Stimulated activated effector memory CD8-positive, alpha-beta T cell treated with anti-CD3 and anti-CD28 coated beads, Interleukin-12 subunit alpha, Interleukin-12 subunit beta, amount 100 ng/mL, for 72 hours (primary cell): ENCODE measurements at regions not wholly inside any gene's neighbourhood (a gene's known extent, or its start where the extent isn't known, plus 50 kb on each side); places are given as distances from the start of the nearest gene placed in this dataset.

Experiments
- ATAC-seq: fragments of 150-1000 bp; cut with Tn5 transposase; 2 replicates; pipeline ENCODE4 v1.10.0; 2021
- DNase-seq, 2 donors: peaks; one replicate each; pipeline ENCODE4 v3.0.0; 2021 to 2022; ENCODE audit warnings: low spot score in 2 of 2
- H3K27ac Mint-ChIP-seq: one replicate; pipeline ENCODE4 v1.8.0; 2022; ENCODE audit warnings: mild to moderate bottlenecking, mixed read lengths
- H3K36me3 Mint-ChIP-seq: one replicate; pipeline ENCODE4 v1.8.0; 2022; ENCODE audit warnings: mild to moderate bottlenecking, mixed read lengths
- H3K4me1 Mint-ChIP-seq: one replicate; pipeline ENCODE4 v1.8.0; 2022; ENCODE audit warnings: mixed read lengths
- H3K4me3 Mint-ChIP-seq: one replicate; pipeline ENCODE4 v1.8.0; 2022; ENCODE audit warnings: mild to moderate bottlenecking, mixed read lengths
- H3K9me3 Mint-ChIP-seq: one replicate; pipeline ENCODE4 v1.8.0; 2022; ENCODE audit warnings: mixed read lengths

DNA sequence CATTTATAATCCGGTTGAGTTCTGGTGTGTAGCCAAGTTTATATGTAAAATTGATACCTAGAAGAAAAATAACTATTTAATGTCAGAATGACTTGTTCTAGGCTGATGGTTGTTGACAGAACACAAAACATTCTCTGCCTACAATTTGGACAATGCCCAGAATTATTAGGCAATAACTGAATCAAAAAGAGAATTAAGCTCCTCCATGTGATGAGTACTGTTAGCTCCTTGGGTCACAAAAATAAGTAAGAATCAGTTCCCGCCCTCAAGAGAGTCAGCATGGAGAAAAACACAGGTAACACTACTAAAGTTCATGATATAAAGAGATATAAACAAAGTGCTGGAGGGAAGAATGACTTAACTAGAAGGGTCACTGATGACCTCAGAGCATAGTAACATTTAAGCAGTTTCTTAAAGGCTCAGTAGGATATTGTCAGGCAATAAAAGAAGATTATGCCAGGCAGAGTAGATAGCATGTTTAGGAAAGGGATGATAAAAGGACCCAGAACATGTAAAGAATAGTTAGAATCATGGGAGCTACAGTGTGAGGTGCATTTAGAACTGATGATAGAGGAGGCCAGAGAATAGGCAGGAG, 200.5 kb upstream of the ACTBL2 start:
- Mint-ChIP-seq H3K36me3 (no peaks in the 10 kb centered on the region), H3K4me3 (no peak overlapping the region), H3K9me3 (no peaks in the 10 kb centered on the region), H3K4me1 (no peaks in the 10 kb centered on the region), H3K27ac (no peak overlapping the region)
- no peak for DNase-seq
- no peak for ATAC-seq

DNA sequence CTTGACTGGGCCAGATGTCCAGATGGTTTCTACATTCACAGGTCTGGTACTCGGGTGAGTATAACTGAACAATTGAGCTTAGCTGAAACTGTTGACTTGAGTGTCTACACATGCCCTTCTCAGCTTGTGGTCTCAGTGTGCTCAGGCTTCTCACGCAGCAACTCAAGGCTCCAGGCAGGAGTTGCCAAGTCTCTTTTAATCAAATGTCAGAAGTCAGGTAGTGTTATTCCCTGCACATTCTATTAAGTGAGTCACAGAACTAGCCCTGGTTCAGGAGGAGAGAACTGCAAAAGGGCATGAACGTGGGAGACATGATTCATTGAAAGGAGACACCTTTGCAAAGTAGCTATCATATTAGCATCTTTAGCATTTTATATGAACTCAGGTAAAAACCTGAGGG, 199.3 kb upstream of the ACTBL2 start:
- Mint-ChIP-seq H3K36me3 (no peaks in the 10 kb centered on the region), H3K4me1 (no peaks in the 10 kb centered on the region), H3K4me3 (no peak overlapping the region), H3K27ac (no peak overlapping the region), H3K9me3 (no peaks in the 10 kb centered on the region)
- ATAC-seq (no peak), DNase-seq (no peak)

DNA sequence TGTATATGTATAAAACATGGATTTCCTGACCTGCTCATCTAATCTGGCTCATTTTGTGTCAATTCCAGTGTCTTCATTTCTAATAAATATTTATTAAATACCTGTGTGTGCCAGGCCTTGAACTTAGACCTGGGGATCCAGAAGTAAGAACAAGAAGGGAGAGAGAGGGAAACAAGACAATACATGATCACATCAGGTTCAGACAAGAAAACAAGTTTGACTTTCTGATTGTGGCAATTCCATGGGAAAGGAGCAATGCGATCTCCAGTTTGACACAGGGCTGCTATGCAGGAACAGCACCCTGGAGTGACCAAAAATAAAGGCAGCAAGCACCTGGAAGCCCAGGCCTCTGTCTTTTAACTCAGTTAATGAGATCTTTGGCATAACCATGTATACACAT, 198.1 kb upstream of the ACTBL2 start:
- no peak for ATAC-seq
- DNase-seq, result no peak
- Mint-ChIP-seq H3K27ac (no peak overlapping the region), H3K4me3 (no peak overlapping the region), H3K4me1 (no peaks in the 10 kb centered on the region), H3K9me3 (no peaks in the 10 kb centered on the region), H3K36me3 (no peaks in the 10 kb centered on the region)

GRCh38 chr5:57677235-57677634, 194.6 kb upstream of the ACTBL2 start:
- H3K36me3 Mint-ChIP-seq, result no peaks in the 10 kb centered on the region
- no peak overlapping the region for H3K27ac Mint-ChIP-seq
- ATAC-seq (no peak), DNase-seq (no peak)
- no peaks in the 10 kb centered on the region for H3K4me1 Mint-ChIP-seq
- no peak overlapping the region for H3K4me3 Mint-ChIP-seq
- H3K9me3 Mint-ChIP-seq, result no peaks in the 10 kb centered on the region

GRCh38 chr5:57676222-57677098, 193.8 kb upstream of the ACTBL2 start:
- ATAC-seq, result no peak
- Mint-ChIP-seq H3K4me3 (no peak overlapping the region), H3K27ac (no peak overlapping the region), H3K36me3 (no peaks in the 10 kb centered on the region), H3K4me1 (no peaks in the 10 kb centered on the region), H3K9me3 (no peaks in the 10 kb centered on the region)
- no peak for DNase-seq

DNA sequence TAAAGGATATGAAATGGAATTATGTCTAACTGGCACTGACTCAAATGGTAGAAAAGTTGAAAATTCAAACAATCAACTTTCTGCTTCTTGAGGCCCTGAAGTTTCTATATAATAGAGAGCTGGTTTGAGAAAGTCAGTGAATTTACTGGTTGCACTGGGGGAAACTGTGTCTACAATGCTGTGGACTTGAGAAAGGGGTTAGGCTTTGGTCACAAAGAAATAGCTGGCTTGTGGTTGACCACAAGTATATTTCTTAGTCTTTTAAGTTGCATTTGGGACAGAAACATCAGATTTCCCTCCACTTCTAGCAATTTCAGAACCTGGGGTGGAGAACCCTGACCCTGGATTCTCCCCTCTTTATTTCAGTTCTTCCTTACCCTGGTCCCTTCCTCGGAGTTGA, 192.6 kb upstream of the ACTBL2 start:
- DNase-seq (no peak), ATAC-seq (no peak)
- no peaks in the 10 kb centered on the region for H3K9me3 Mint-ChIP-seq
- H3K4me1 Mint-ChIP-seq, result no peaks in the 10 kb centered on the region
- no peak overlapping the region for H3K27ac Mint-ChIP-seq
- no peak overlapping the region for H3K4me3 Mint-ChIP-seq
- no peaks in the 10 kb centered on the region for H3K36me3 Mint-ChIP-seq

DNA sequence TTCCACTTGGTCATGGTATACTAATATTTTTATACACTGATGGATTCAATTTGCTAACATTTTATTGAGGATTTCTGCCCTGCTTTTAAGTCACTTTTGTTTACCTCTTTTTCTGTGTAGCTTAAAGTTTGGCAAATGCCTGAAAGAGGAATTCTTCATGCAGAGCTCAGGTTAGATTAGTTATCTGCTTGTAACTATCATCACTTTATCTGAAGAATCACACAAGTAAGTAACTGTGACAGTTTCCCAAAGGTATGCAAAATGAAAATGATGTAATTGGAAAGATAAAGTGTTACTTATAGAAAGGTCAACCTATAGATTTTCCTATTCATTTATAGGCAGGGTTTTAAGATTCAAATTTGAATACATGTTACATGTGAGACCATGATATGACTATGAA, 188.8 kb upstream of the ACTBL2 start:
- Mint-ChIP-seq H3K27ac (no peak overlapping the region), H3K9me3 (no peaks in the 10 kb centered on the region), H3K36me3 (no peaks in the 10 kb centered on the region), H3K4me1 (no peaks in the 10 kb centered on the region), H3K4me3 (no peak overlapping the region)
- ATAC-seq, result no peak
- no peak for DNase-seq

DNA sequence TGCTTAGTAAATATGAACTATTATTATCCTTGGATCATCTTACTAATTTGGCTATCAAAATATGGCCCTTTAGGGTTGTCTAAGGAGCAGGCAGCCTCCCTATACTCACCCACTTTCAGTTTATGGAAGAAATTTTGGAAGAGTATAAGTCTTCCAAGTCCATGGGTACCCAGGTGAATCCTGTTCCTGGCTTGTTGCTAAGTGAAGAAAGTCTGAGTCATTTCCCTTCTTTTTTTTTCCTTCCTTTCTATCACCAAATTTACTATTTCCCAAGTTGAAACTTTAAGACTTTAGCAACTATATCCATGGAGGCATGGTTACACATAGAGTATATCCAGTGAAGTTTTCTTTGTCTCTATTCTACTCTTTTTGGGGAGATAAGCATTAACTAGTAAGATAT, 184.0 kb upstream of the ACTBL2 start:
- ATAC-seq, result no peak
- Mint-ChIP-seq H3K27ac (no peak overlapping the region), H3K9me3 (no peaks in the 10 kb centered on the region)

GRCh38 chr5:57665146-57665936, 182.7 kb upstream of the ACTBL2 start:
- H3K36me3 Mint-ChIP-seq, result no peaks in the 10 kb centered on the region
- no peaks in the 10 kb centered on the region for H3K4me1 Mint-ChIP-seq
- ATAC-seq, result no peak
- DNase-seq, result no peak
- H3K27ac Mint-ChIP-seq, result no peak overlapping the region
- H3K9me3 Mint-ChIP-seq, result no peaks in the 10 kb centered on the region
- no peak overlapping the region for H3K4me3 Mint-ChIP-seq

More for the DNA sequence above, 184.0 kb upstream of the ACTBL2 start:
- DNase-seq, result no peak
- Mint-ChIP-seq H3K36me3 (no peaks in the 10 kb centered on the region), H3K4me3 (no peak overlapping the region), H3K4me1 (no peaks in the 10 kb centered on the region)

GRCh38 chr5:57664700-57665099, 182.1 kb upstream of the ACTBL2 start:
- Mint-ChIP-seq H3K4me1 (no peaks in the 10 kb centered on the region), H3K4me3 (no peak overlapping the region), H3K9me3 (no peaks in the 10 kb centered on the region), H3K36me3 (no peaks in the 10 kb centered on the region), H3K27ac (no peak overlapping the region)
- DNase-seq (no peak), ATAC-seq (no peak)

DNA sequence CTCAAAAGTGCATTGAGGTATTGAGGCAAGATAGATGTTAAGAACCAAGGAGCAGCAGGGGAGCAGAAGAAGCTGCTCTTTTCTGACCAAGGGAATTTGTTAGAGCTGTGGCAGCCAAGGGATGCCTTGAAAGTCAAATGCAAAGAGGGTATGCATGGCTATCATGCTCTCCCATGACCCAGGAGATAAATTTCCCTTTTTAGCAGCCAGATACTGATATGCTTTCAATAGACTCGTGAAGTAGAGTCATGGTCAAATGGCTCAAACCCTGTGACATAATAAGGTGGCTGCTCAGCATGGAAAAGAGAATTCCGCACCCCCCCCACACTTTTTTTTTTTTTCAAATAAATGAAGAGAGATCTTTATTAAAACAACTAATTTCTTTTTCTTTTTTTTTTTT, 180.9 kb upstream of the ACTBL2 start:
- no peak for DNase-seq
- H3K4me1 Mint-ChIP-seq, result no peaks in the 10 kb centered on the region
- H3K36me3 Mint-ChIP-seq, result no peaks in the 10 kb centered on the region
- no peak overlapping the region for H3K27ac Mint-ChIP-seq
- ATAC-seq, result no peak
- no peaks in the 10 kb centered on the region for H3K9me3 Mint-ChIP-seq
- no peak overlapping the region for H3K4me3 Mint-ChIP-seq

DNA sequence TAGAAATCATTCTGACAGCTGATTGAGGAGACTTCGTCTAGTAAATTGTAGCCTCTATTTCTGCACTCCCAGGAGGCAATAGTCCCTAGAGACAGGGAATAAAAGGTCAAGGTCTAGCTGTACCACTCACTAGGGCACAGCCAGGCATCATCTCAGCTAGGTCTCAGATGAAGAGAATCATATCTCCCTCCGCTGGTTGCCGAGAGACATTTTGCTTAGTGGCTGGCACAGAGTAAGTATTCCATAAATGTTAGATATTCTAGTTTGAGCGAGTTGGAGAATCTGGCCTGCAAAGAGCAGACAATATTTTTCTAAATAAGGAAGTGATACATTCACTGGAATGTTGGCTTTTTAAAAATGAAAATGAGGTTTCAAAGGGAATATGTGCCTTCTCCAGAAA, 180.4 kb upstream of the ACTBL2 start:
- DNase-seq (no peak), ATAC-seq (no peak)
- Mint-ChIP-seq H3K4me3 (no peak overlapping the region), H3K27ac (no peak overlapping the region), H3K4me1 (no peaks in the 10 kb centered on the region), H3K9me3 (no peaks in the 10 kb centered on the region), H3K36me3 (no peaks in the 10 kb centered on the region)

DNA sequence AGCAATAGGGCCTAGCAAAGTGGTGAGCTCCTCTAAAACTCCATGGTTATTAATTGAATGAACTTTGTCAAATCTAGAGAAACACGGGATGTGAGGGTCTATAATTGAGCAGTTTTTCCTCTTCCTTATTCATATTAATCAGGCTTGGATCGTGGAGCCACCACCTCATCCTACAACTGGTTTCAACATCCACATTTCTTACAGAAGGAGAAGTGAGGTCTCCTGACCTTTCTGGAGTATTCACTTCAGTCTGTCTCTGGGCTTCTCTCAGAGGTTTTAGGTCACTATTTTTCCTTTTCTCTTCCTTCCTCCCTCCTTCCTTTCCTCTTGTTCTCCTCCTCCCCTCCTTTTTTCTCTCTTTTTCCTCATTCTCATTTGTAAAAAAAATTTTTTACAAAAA, 177.3 kb upstream of the ACTBL2 start:
- H3K4me1 Mint-ChIP-seq, result no peaks in the 10 kb centered on the region

GRCh38 chr5:57658018-57658417, 175.4 kb upstream of the ACTBL2 start:
- Mint-ChIP-seq H3K9me3 (no peaks in the 10 kb centered on the region), H3K4me1 (no peaks in the 10 kb centered on the region), H3K36me3 (no peaks in the 10 kb centered on the region), H3K27ac (no peak overlapping the region), H3K4me3 (no peak overlapping the region)
- DNase-seq (no peak), ATAC-seq (no peak)

More for the DNA sequence above, 177.3 kb upstream of the ACTBL2 start:
- no peaks in the 10 kb centered on the region for H3K36me3 Mint-ChIP-seq
- no peak overlapping the region for H3K4me3 Mint-ChIP-seq
- no peak overlapping the region for H3K27ac Mint-ChIP-seq
- DNase-seq (no peak), ATAC-seq (no peak)
- H3K9me3 Mint-ChIP-seq, result no peaks in the 10 kb centered on the region

GRCh38 chr5:57655228-57655627, 172.6 kb upstream of the ACTBL2 start:
- no peak for DNase-seq
- Mint-ChIP-seq H3K36me3 (no peaks in the 10 kb centered on the region), H3K4me3 (no peak overlapping the region), H3K9me3 (no peaks in the 10 kb centered on the region), H3K4me1 (no peaks in the 10 kb centered on the region), H3K27ac (no peak overlapping the region)
- no peak for ATAC-seq
